ENCODE measurements at regions not wholly inside any gene's neighbourhood (a gene's known extent, or its start where the extent isn't known, plus 50 kb on each side); places are given as distances from the start of the nearest gene placed in this dataset.

DNA sequence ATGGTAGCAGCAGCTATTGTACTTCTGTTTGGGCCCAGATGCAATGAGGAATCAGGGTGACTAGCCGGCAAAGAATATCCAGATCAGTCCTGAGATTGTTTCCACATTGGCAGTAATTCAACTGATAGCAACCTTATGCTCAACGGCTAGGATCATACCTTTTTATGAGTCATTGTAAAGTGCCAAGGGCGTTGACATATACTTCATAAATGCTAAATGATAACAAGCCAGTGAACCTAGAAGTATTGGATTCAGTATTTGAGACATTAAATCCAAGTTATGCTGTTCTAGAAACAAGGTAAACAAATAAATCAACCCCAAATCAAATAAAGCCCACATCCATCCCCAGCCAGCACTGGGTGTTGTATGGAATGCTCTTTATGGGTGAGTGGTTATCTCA, 207.1 kb upstream of the ZFHX3 start:
- no peak overlapping the region for H3K14ac ChIP-seq (ENCODE audit: low read length)
- no peak overlapping the region for H2AFZ ChIP-seq (ENCODE audit: insufficient read depth, low read length, poor library complexity)
- H3K79me1 ChIP-seq (ENCODE audit: low read length) = no peaks in the 10 kb centered on the region
- no peak overlapping the region for H4K91ac ChIP-seq (ENCODE audit: low read depth, low read length)
- H3K9ac ChIP-seq (ENCODE audit: low read length) = no peak overlapping the region
- no peak overlapping the region for H3K23ac ChIP-seq (ENCODE audit: low read length)
- DNase-seq = peak; percentile 65 to 85
- no peaks in the 10 kb centered on the region for H3K4me1 ChIP-seq (ENCODE audit: control insufficient read depth in 1 of 2, insufficient read depth in 2 of 2, low read length in 2 of 2)
- no peaks in the 10 kb centered on the region for H3K36me3 ChIP-seq (ENCODE audit: control insufficient read depth in 1 of 2, insufficient read depth in 2 of 2, low read length in 2 of 2)
- no peak overlapping the region for H3K4me3 ChIP-seq (ENCODE audit: low read depth, low read length)
- H2BK12ac ChIP-seq (ENCODE audit: low read length) = no peak overlapping the region
- no CpG with 5 or more reads among the region's 3 CpGs for WGBS (ENCODE audit: extremely low coverage, insufficient coverage, insufficient read length)
- H3K4ac ChIP-seq (ENCODE audit: low read depth, low read length) = no peak overlapping the region
- no peaks in the 10 kb centered on the region for H3K79me2 ChIP-seq (ENCODE audit: control insufficient read depth, insufficient read depth, low read length, poor library complexity)
- H3K27ac ChIP-seq (ENCODE audit: low read depth, low read length) = no peak overlapping the region
- no peaks in the 10 kb centered on the region for H3K27me3 ChIP-seq (ENCODE audit: insufficient read depth, low read length)
- no peak overlapping the region for H2BK5ac ChIP-seq (ENCODE audit: low read depth, low read length, poor library complexity)
- no peak overlapping the region for H2BK120ac ChIP-seq (ENCODE audit: insufficient read depth, low read length, poor library complexity)
- H4K12ac ChIP-seq (ENCODE audit: low read depth, low read length) = no peak overlapping the region
- peaks cover 3% of the 10 kb centered on the region for H3K9me3 ChIP-seq (ENCODE audit: insufficient read depth, low read depth, low read length)
- H3K18ac ChIP-seq (ENCODE audit: low read length) = no peak overlapping the region
- no peak overlapping the region for H2AK5ac ChIP-seq (ENCODE audit: low read length)
- no peak overlapping the region for H4K8ac ChIP-seq (ENCODE audit: low read depth, low read length)
- H3K4me2 ChIP-seq (ENCODE audit: low read length) = no peak overlapping the region

DNA sequence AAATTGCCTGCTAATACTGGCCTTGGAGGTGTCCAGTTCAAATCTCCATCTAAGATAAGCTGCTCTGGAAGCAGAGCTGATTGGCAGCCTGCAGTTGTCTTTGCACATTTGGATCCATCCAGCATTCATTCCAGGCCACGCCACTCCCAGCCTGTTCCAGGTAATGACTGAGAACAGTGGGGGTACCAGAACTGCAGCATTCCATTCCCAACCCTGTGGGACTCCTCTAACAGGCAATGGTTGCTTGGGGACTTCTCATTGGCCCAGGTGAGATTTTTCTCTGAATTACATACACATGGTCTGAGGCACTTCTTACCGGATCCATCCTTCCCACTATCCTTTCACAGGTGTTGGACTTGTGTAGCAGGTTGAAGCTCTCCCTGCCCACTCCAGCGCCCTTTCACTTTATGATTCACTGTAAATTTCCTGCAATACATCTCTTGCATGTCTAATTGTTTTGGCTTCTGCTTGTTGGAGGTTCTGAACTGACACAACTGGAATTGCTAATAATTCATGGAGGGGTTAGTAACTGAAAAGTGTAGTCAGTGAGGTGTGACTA, 206.1 kb upstream of the ZFHX3 start:
- no peak overlapping the region for H3K4me2 ChIP-seq (ENCODE audit: low read length)
- no peaks in the 10 kb centered on the region for H3K27me3 ChIP-seq (ENCODE audit: insufficient read depth, low read length)
- H2BK12ac ChIP-seq (ENCODE audit: low read length) = no peak overlapping the region
- H4K12ac ChIP-seq (ENCODE audit: low read depth, low read length) = no peak overlapping the region
- H3K23ac ChIP-seq (ENCODE audit: low read length) = no peak overlapping the region
- H3K14ac ChIP-seq (ENCODE audit: low read length) = no peak overlapping the region
- no peak overlapping the region for H2AK5ac ChIP-seq (ENCODE audit: low read length)
- H3K36me3 ChIP-seq (ENCODE audit: control insufficient read depth in 1 of 2, insufficient read depth in 2 of 2, low read length in 2 of 2) = no peaks in the 10 kb centered on the region
- H3K79me2 ChIP-seq (ENCODE audit: control insufficient read depth, insufficient read depth, low read length, poor library complexity) = no peaks in the 10 kb centered on the region
- no peak overlapping the region for H3K27ac ChIP-seq (ENCODE audit: low read depth, low read length)
- WGBS (ENCODE audit: extremely low coverage, insufficient coverage, insufficient read length) = no CpG with 5 or more reads among the region's 3 CpGs
- DNase-seq = peak; percentile 90 to 94
- no peak overlapping the region for H3K9ac ChIP-seq (ENCODE audit: low read length)
- H4K91ac ChIP-seq (ENCODE audit: low read depth, low read length) = no peak overlapping the region
- no peak overlapping the region for H4K8ac ChIP-seq (ENCODE audit: low read depth, low read length)
- no peak overlapping the region for H2AFZ ChIP-seq (ENCODE audit: insufficient read depth, low read length, poor library complexity)
- no peaks in the 10 kb centered on the region for H3K79me1 ChIP-seq (ENCODE audit: low read length)
- no peak overlapping the region for H2BK120ac ChIP-seq (ENCODE audit: insufficient read depth, low read length, poor library complexity)
- no peaks in the 10 kb centered on the region for H3K4me1 ChIP-seq (ENCODE audit: control insufficient read depth in 1 of 2, insufficient read depth in 2 of 2, low read length in 2 of 2)
- no peak overlapping the region for H2BK5ac ChIP-seq (ENCODE audit: low read depth, low read length, poor library complexity)
- peaks cover 3% of the 10 kb centered on the region for H3K9me3 ChIP-seq (ENCODE audit: insufficient read depth, low read depth, low read length)
- no peak overlapping the region for H3K4me3 ChIP-seq (ENCODE audit: low read depth, low read length)
- H3K18ac ChIP-seq (ENCODE audit: low read length) = no peak overlapping the region
- H3K4ac ChIP-seq (ENCODE audit: low read depth, low read length) = no peak overlapping the region

DNA sequence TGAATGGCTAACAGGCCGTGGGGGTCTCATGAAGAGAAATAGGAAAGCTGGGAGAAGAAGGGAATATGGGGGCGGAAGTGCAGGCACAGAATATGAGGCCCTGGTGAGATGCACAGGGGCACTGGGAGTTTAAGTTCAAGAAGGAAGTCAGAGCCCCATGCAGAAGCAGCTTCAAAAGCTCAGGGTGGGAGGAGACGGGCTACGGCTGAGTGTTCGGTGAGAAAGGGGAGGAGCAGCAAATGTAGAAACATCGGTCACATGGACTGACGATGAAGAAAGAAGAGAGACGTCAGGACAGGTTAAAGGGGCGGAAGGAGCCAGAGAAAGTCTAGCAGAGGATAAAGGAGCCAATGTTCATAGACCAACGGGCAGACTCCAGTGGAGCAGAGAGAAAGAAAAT, 204.5 kb upstream of the ZFHX3 start:
- no peak overlapping the region for H3K23ac ChIP-seq (ENCODE audit: low read length)
- H2BK5ac ChIP-seq (ENCODE audit: low read depth, low read length, poor library complexity) = no peak overlapping the region
- H4K12ac ChIP-seq (ENCODE audit: low read depth, low read length) = no peak overlapping the region
- H3K4ac ChIP-seq (ENCODE audit: low read depth, low read length) = no peak overlapping the region
- no peak overlapping the region for H3K18ac ChIP-seq (ENCODE audit: low read length)
- no peak overlapping the region for H3K4me2 ChIP-seq (ENCODE audit: low read length)
- H3K79me2 ChIP-seq (ENCODE audit: control insufficient read depth, insufficient read depth, low read length, poor library complexity) = no peaks in the 10 kb centered on the region
- DNase-seq = no peak
- no peak overlapping the region for H3K27ac ChIP-seq (ENCODE audit: low read depth, low read length)
- H3K14ac ChIP-seq (ENCODE audit: low read length) = no peak overlapping the region
- H4K91ac ChIP-seq (ENCODE audit: low read depth, low read length) = no peak overlapping the region
- no peaks in the 10 kb centered on the region for H3K36me3 ChIP-seq (ENCODE audit: control insufficient read depth in 1 of 2, insufficient read depth in 2 of 2, low read length in 2 of 2)
- no peaks in the 10 kb centered on the region for H3K79me1 ChIP-seq (ENCODE audit: low read length)
- H3K4me3 ChIP-seq (ENCODE audit: low read depth, low read length) = no peak overlapping the region
- H2AFZ ChIP-seq (ENCODE audit: insufficient read depth, low read length, poor library complexity) = no peak overlapping the region
- H3K9me3 ChIP-seq (ENCODE audit: insufficient read depth, low read depth, low read length) = peaks cover 3% of the 10 kb centered on the region
- no peak overlapping the region for H4K8ac ChIP-seq (ENCODE audit: low read depth, low read length)
- H2BK12ac ChIP-seq (ENCODE audit: low read length) = no peak overlapping the region
- no peak overlapping the region for H3K9ac ChIP-seq (ENCODE audit: low read length)
- H3K4me1 ChIP-seq (ENCODE audit: control insufficient read depth in 1 of 2, insufficient read depth in 2 of 2, low read length in 2 of 2) = no peaks in the 10 kb centered on the region
- WGBS (ENCODE audit: extremely low coverage, insufficient coverage, insufficient read length) = no CpG with 5 or more reads among the region's 10 CpGs
- H2AK5ac ChIP-seq (ENCODE audit: low read length) = no peak overlapping the region
- H3K27me3 ChIP-seq (ENCODE audit: insufficient read depth, low read length) = no peaks in the 10 kb centered on the region
- no peak overlapping the region for H2BK120ac ChIP-seq (ENCODE audit: insufficient read depth, low read length, poor library complexity)

DNA sequence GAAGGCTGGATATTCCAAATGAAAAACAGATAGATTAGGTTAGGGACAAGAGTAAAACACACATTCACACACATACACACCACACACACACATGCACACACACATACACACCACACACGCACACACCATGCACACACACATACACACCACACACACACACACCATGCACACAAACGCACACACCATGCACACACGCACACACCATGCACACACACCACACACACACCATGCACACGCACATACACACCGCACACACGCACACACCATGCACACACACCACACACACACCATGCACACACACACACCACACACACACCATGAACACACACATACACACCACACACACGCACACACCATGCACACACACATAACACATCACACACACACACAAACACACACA, 203.7 kb upstream of the ZFHX3 start:
- no peak overlapping the region for H2BK5ac ChIP-seq (ENCODE audit: low read depth, low read length, poor library complexity)
- no peak overlapping the region for H4K91ac ChIP-seq (ENCODE audit: low read depth, low read length)
- no peak for DNase-seq
- no peak overlapping the region for H3K18ac ChIP-seq (ENCODE audit: low read length)
- no peaks in the 10 kb centered on the region for H3K79me2 ChIP-seq (ENCODE audit: control insufficient read depth, insufficient read depth, low read length, poor library complexity)
- no peak overlapping the region for H4K12ac ChIP-seq (ENCODE audit: low read depth, low read length)
- no peaks in the 10 kb centered on the region for H3K79me1 ChIP-seq (ENCODE audit: low read length)
- no peak overlapping the region for H3K27ac ChIP-seq (ENCODE audit: low read depth, low read length)
- no peak overlapping the region for H2AFZ ChIP-seq (ENCODE audit: insufficient read depth, low read length, poor library complexity)
- no CpG with 5 or more reads among the region's 7 CpGs for WGBS (ENCODE audit: extremely low coverage, insufficient coverage, insufficient read length)
- peaks cover 3% of the 10 kb centered on the region for H3K9me3 ChIP-seq (ENCODE audit: insufficient read depth, low read depth, low read length)
- H3K14ac ChIP-seq (ENCODE audit: low read length) = no peak overlapping the region
- H3K4me2 ChIP-seq (ENCODE audit: low read length) = no peak overlapping the region
- H2BK12ac ChIP-seq (ENCODE audit: low read length) = no peak overlapping the region
- no peaks in the 10 kb centered on the region for H3K27me3 ChIP-seq (ENCODE audit: insufficient read depth, low read length)
- H3K4me3 ChIP-seq (ENCODE audit: low read depth, low read length) = peak overlapping the region; percentile 26
- H3K23ac ChIP-seq (ENCODE audit: low read length) = peak overlapping the region; percentile 89
- H2AK5ac ChIP-seq (ENCODE audit: low read length) = no peak overlapping the region
- H3K4ac ChIP-seq (ENCODE audit: low read depth, low read length) = no peak overlapping the region
- H3K36me3 ChIP-seq (ENCODE audit: control insufficient read depth in 1 of 2, insufficient read depth in 2 of 2, low read length in 2 of 2) = no peaks in the 10 kb centered on the region
- H3K9ac ChIP-seq (ENCODE audit: low read length) = no peak overlapping the region
- H3K4me1 ChIP-seq (ENCODE audit: control insufficient read depth in 1 of 2, insufficient read depth in 2 of 2, low read length in 2 of 2) = no peaks in the 10 kb centered on the region
- no peak overlapping the region for H4K8ac ChIP-seq (ENCODE audit: low read depth, low read length)
- H2BK120ac ChIP-seq (ENCODE audit: insufficient read depth, low read length, poor library complexity) = no peak overlapping the region
